ENCODE measurements at regions not wholly inside any gene's neighbourhood (a gene's known extent, or its start where the extent isn't known, plus 50 kb on each side); places are given as distances from the start of the nearest gene placed in this dataset.

DNA sequence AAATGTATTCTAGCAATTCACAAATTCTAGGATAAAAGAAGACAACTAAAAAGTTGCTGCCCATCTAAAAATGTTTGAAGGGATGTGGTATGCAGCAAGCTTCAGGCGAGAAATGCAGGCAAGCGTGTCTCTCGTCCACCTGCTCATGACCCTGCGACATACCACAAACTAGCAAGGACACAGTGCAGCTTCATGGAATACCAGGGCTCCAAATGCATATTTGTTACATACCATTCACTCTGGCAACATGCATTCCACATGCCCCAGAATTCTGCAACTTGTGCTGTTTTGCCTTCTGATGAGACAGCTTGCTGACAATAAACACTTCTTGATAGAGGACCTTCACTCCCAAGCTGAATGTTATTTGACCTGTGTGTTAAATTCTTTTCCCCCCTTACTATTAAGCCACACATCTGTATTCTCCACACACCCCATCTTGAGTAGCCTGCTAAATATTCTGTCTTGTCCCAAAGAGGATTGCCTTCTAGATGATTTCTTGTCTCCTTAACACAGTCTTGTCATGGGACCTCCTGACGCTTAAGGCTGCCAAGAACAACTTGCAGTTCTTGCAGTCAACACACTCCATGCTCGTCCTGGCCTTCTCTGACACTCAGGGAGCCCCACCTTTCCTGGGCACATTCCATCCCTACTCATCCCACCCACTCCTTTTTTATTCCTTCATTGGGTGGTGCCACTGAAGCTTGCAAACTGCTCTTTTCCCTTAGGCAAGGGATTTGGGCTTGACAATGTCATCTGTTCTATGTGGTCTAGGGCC is 340.5 kb downstream of the PIK3R1 start:
- TF ChIP-seq, protein P1, sequence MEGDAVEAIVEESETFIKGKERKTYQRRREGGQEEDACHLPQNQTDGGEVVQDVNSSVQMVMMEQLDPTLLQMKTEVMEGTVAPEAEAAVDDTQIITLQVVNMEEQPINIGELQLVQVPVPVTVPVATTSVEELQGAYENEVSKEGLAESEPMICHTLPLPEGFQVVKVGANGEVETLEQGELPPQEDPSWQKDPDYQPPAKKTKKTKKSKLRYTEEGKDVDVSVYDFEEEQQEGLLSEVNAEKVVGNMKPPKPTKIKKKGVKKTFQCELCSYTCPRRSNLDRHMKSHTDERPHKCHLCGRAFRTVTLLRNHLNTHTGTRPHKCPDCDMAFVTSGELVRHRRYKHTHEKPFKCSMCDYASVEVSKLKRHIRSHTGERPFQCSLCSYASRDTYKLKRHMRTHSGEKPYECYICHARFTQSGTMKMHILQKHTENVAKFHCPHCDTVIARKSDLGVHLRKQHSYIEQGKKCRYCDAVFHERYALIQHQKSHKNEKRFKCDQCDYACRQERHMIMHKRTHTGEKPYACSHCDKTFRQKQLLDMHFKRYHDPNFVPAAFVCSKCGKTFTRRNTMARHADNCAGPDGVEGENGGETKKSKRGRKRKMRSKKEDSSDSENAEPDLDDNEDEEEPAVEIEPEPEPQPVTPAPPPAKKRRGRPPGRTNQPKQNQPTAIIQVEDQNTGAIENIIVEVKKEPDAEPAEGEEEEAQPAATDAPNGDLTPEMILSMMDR (IDR thresholded peaks at IDR 0.05): no peak
- no peak for TF ChIP-seq POLR2A (IDR thresholded peaks at IDR 0.05)

Data from ovary (tissue), 3 donors.